A549 (cell line): ENCODE measurements at regions not wholly inside any gene's neighbourhood (a gene's known extent, or its start where the extent isn't known, plus 50 kb on each side); places are given as distances from the start of the nearest gene placed in this dataset.

Source experiments
- CEBPB ChIP-seq, 2 experiments: fragments of >200 bp in 1 of 2; sonication (Bioruptor Twin) in 1 of 2; formaldehyde crosslinking in 1 of 2; IDR thresholded peaks; 2 replicates each; pipeline ENCODE4 v1.6.1; 2012 to 2016
- FOSL2 ChIP-seq, 2 experiments: fragments of 450-650 bp in 1 of 2; fragments of >200 bp in 1 of 2; sonication (Bioruptor Twin) in 1 of 2; formaldehyde crosslinking; IDR thresholded peaks; 2 replicates each; pipeline versions ENCODE4 v1.5.0 to v1.6.1; 2016 to 2020; ENCODE audit warnings: mild to moderate bottlenecking in 1 of 2, moderate library complexity in 1 of 2
- JUN ChIP-seq, 2 experiments: fragments of >200 bp; sonication (Bioruptor Twin); formaldehyde crosslinking; IDR thresholded peaks; 2 replicates in 1 of 2; 3 replicates in 1 of 2; pipeline ENCODE4 v1.6.1; 2016 to 2017
- KDM1A ChIP-seq: fragments of 200-600 bp; sonication (generic); IDR thresholded peaks from 2 replicates; pipeline ENCODE4 v1.6.1; 2016; ENCODE audit warnings: low read depth, mild to moderate bottlenecking
- MAFK ChIP-seq: fragments of 450-650 bp; IDR thresholded peaks from 2 replicates; pipeline ENCODE4 v1.6.1; 2014; ENCODE audit not compliant: partially characterized antibody
- RCOR1 ChIP-seq: fragments of 150-350 bp; IDR thresholded peaks from 2 replicates; pipeline ENCODE4 v1.6.1; 2014; ENCODE audit warnings: antibody characterized with exemption, low read length, low read depth
- SMC3 ChIP-seq: fragments of >200 bp; sonication (Bioruptor Twin); formaldehyde crosslinking; IDR thresholded peaks from 3 replicates; pipeline ENCODE4 v1.6.1; 2018; ENCODE audit warnings: inconsistent platforms
- TF ChIP-seq, protein P1 (sequence below): fragments of >200 bp; sonication (Bioruptor Twin); formaldehyde crosslinking; IDR thresholded peaks from 3 replicates; pipeline ENCODE4 v1.5.1; 2016
- TF ChIP-seq, protein P2 (sequence below): fragments of >200 bp; sonication (Bioruptor Twin); formaldehyde crosslinking; IDR thresholded peaks from 2 replicates; pipeline ENCODE4 v1.6.1; 2016

DNA sequence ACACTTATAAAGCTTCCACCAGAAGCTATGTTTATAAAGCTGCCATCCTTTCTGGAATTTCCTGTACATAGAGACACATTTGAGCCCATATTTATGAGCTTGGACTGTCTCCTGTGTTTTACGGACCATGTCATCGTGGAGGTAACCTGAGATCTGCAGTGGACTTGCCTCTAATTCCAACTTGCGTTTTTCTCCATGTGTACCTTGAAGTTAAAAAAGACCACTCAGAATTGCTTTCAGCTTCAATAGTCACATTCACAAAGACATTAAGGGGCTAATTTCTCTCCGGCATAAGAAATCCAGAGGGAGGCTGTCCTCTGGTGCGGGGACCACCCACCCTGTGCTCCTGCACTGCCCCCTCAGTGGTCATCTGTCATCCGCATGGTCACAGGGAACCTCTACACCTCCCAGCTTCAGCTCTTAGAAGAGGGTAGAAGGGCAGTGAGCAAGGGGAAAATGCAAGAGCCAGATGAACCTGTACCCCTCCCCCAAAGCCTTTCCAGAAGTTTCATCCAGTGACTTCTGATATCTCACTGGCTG lies 521.4 kb upstream of the CAMK1G start:
- TF ChIP-seq, protein P1, sequence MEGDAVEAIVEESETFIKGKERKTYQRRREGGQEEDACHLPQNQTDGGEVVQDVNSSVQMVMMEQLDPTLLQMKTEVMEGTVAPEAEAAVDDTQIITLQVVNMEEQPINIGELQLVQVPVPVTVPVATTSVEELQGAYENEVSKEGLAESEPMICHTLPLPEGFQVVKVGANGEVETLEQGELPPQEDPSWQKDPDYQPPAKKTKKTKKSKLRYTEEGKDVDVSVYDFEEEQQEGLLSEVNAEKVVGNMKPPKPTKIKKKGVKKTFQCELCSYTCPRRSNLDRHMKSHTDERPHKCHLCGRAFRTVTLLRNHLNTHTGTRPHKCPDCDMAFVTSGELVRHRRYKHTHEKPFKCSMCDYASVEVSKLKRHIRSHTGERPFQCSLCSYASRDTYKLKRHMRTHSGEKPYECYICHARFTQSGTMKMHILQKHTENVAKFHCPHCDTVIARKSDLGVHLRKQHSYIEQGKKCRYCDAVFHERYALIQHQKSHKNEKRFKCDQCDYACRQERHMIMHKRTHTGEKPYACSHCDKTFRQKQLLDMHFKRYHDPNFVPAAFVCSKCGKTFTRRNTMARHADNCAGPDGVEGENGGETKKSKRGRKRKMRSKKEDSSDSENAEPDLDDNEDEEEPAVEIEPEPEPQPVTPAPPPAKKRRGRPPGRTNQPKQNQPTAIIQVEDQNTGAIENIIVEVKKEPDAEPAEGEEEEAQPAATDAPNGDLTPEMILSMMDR: no peak
- TF ChIP-seq MAFK (no peak), FOSL2 (IDR thresholded peaks at IDR 0.05) (no peak), FOSL2 (CRISPR knock-in tag; IDR thresholded peaks at IDR 0.05) (no peak), CEBPB (IDR thresholded peaks at IDR 0.05) (no peak), RCOR1 (no peak), SMC3 (no peak), JUN (IDR thresholded peaks at IDR 0.05) (no peak), KDM1A (no peak)
- TF ChIP-seq, protein P2, sequence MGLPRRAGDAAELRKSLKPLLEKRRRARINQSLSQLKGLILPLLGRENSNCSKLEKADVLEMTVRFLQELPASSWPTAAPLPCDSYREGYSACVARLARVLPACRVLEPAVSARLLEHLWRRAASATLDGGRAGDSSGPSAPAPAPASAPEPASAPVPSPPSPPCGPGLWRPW: no peak
